Left lung (tissue), 4 donors: ENCODE measurements at regions not wholly inside any gene's neighbourhood (a gene's known extent, or its start where the extent isn't known, plus 50 kb on each side); places are given as distances from the start of the nearest gene placed in this dataset.
A peak's percentile ranks its signal among the peaks of the same experiment; 100 is the strongest.

Experiments
- ATAC-seq: fragments of 200-7000 bp; cut with Tn5 transposase; one replicate; pipeline ENCODE4 v1.9.1; 2020; ENCODE audit warnings: moderate library complexity
- DNase-seq, 4 donors: peaks; one replicate each; pipeline ENCODE4 v3.0.0-alpha.2; 2013 to 2020
- H3K27ac ChIP-seq, 2 donors: fragments of 200-600 bp; sonication (generic) in 1 of 2; one replicate each; pipeline versions ENCODE4 v1.5.0 to v1.8.0; 2020 to 2021
- H3K27me3 ChIP-seq, 2 donors: fragments of 200-600 bp; sonication (generic) in 1 of 2; one replicate each; pipeline versions ENCODE4 v1.5.0 to v1.8.0; 2020 to 2021
- H3K36me3 ChIP-seq, 2 donors: fragments of 200-600 bp; sonication (generic) in 1 of 2; one replicate each; pipeline versions ENCODE4 v1.5.0 to v1.8.0; 2020 to 2021
- H3K4me1 ChIP-seq, 2 donors: fragments of 200-600 bp; one replicate each; pipeline ENCODE4 v1.8.0; 2021
- H3K4me3 ChIP-seq, 2 donors: fragments of 200-600 bp; sonication (generic) in 1 of 2; one replicate each; pipeline versions ENCODE4 v1.5.0 to v1.8.0; 2020 to 2021; ENCODE audit warnings: mild to moderate bottlenecking in 1 of 2
- H3K9me3 ChIP-seq, 2 donors: fragments of 200-600 bp; sonication (generic) in 1 of 2; one replicate each; pipeline versions ENCODE4 v1.5.0 to v1.8.0; 2020 to 2021
- CTCF ChIP-seq, 2 donors: fragments of 200-600 bp; sonication (generic) in 1 of 2; IDR thresholded peaks; one replicate each; pipeline versions ENCODE4 v1.5.0 to v1.8.0; 2021; ENCODE audit warnings: antibody characterized with exemption in 2 of 2
- intact Hi-C, 2 donors: fragments of 100-400 bp; cut with DNase I; formaldehyde crosslinking; loops; one replicate each; pipeline versions ENCODE4 v1.11.2 to v1.14.2; 2022
- donor health status: DM: no; HTN: yes; CAD: no.
- donor health status: DM: no; HTN: no; CAD: no.

DNA sequence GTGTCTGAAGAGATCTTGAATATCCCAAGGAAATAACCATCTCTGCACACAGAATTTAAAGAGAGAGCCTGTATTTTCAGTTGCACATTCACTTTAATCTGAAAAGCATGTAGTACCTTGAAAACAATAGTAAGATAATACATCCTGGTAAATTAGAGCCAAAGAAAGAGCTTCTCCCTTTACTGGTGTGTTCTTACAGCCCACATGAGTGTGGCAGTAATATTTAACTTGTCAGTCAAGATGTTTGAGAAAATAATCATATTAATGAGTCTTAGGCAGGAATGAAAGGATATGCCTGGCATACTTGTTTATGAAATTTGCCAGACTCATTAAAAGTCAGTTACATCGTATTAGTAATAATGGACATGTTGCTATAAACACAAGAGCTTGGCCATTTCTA lies 908.4 kb upstream of the ADGRL4 start:
- Histone ChIP-seq H3K4me1 (no peaks in the 10 kb centered on the region), H3K9me3 (peaks cover 0 to 8% of the 10 kb centered on the region in 2 donors), H3K27me3 (no peaks in the 10 kb centered on the region), H3K4me3 (no peak overlapping the region), H3K27ac (no peak overlapping the region), H3K36me3 (no peaks in the 10 kb centered on the region)
- ATAC-seq (no peak), DNase-seq (peak in 1 of 4 donors; percentile 3)
- intact Hi-C loops, result no loop called here
- TF ChIP-seq CTCF (IDR thresholded peaks at IDR 0.05), result no peak

DNA sequence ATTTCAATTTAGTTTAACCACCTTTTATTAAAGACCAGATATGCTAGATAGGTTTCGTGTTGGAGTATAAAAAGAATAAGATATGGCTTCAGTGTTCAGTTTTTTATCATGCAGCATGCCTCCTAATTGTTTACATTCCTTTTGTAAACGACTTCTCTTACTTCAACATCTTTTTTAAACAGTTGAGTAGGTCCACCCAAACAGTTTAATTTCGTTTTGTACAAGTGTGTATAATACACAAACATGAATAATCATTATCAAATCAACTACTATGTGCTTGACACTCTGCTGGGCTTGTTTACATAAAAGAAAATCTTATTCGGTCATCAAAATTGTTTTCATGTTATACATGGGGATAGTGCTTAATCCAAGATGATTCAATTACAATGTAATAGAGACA lies 906.3 kb upstream of the ADGRL4 start:
- intact Hi-C loops, result no loop called here
- Histone ChIP-seq H3K36me3 (no peaks in the 10 kb centered on the region), H3K27ac (no peak overlapping the region), H3K27me3 (no peaks in the 10 kb centered on the region), H3K4me1 (no peaks in the 10 kb centered on the region), H3K4me3 (no peak overlapping the region), H3K9me3 (peaks cover 0 to 9% of the 10 kb centered on the region in 2 donors)
- TF ChIP-seq CTCF (IDR thresholded peaks at IDR 0.05), result no peak
- ATAC-seq (no peak), DNase-seq (no peak)

DNA sequence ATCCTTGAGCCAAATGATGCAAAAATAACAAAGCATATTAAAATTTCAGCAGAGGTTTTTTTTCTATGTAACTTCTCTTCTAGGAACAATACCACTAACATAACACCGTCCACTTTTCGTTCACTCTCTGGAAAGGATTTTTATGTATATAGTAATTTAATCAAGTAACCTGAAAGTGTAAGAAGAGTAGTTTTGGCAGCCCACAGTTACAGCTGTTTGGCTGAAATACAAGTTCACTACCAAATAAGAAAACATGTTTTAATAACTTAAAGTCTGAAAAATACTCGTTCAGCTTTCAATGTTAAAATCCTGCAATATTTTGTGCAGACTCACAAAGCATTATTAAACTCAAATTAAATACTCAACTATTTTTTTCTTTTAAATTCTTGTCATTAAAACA lies 896.8 kb upstream of the ADGRL4 start:
- no peak for TF ChIP-seq CTCF (IDR thresholded peaks at IDR 0.05)

DNA sequence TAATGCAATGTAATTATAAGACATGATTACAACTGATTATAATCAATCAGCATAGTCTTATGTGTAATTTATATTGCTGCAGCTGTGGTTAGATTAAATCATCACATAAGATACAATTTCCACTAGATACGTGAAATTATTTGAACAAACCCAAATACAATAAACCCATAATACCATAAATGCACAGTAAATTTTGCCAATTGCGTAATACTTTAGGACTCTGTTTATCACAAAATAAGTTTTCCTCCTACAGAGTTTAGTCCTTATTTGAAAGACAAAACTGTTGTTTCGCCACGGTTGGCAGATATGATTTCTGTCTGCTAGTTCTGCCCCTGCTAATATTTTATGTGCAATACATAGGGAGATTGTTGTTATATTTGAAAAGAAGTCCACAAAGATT lies 895.9 kb upstream of the ADGRL4 start:
- Histone ChIP-seq H3K27me3 (no peaks in the 10 kb centered on the region), H3K27ac (no peak overlapping the region), H3K4me1 (no peaks in the 10 kb centered on the region), H3K9me3 (peaks cover 0 to 17% of the 10 kb centered on the region in 2 donors), H3K36me3 (no peaks in the 10 kb centered on the region), H3K4me3 (no peak overlapping the region)
- ATAC-seq (no peak), DNase-seq (no peak)
- TF ChIP-seq CTCF (IDR thresholded peaks at IDR 0.05), result no peak
- intact Hi-C loops, result no loop called here

More for the DNA sequence above, 896.8 kb upstream of the ADGRL4 start:
- DNase-seq (no peak), ATAC-seq (no peak)
- Histone ChIP-seq H3K27ac (no peak overlapping the region), H3K36me3 (no peaks in the 10 kb centered on the region), H3K4me3 (no peak overlapping the region), H3K9me3 (peaks cover 0 to 22% of the 10 kb centered on the region in 2 donors), H3K4me1 (no peaks in the 10 kb centered on the region), H3K27me3 (no peaks in the 10 kb centered on the region)
- intact Hi-C loops, result no loop called here

GRCh38 chr1:79899914-79900313 lies 893.4 kb upstream of the ADGRL4 start:
- Histone ChIP-seq H3K27me3 (no peaks in the 10 kb centered on the region), H3K4me1 (no peaks in the 10 kb centered on the region), H3K36me3 (no peaks in the 10 kb centered on the region), H3K27ac (no peak overlapping the region), H3K9me3 (peaks cover 0 to 5% of the 10 kb centered on the region in 2 donors), H3K4me3 (no peak overlapping the region)
- intact Hi-C loops, result no loop called here
- DNase-seq (no peak), ATAC-seq (no peak)
- TF ChIP-seq CTCF (IDR thresholded peaks at IDR 0.05), result no peak
